ENCODE measurements at regions not wholly inside any gene's neighbourhood (a gene's known extent, or its start where the extent isn't known, plus 50 kb on each side); places are given as distances from the start of the nearest gene placed in this dataset.

DNA sequence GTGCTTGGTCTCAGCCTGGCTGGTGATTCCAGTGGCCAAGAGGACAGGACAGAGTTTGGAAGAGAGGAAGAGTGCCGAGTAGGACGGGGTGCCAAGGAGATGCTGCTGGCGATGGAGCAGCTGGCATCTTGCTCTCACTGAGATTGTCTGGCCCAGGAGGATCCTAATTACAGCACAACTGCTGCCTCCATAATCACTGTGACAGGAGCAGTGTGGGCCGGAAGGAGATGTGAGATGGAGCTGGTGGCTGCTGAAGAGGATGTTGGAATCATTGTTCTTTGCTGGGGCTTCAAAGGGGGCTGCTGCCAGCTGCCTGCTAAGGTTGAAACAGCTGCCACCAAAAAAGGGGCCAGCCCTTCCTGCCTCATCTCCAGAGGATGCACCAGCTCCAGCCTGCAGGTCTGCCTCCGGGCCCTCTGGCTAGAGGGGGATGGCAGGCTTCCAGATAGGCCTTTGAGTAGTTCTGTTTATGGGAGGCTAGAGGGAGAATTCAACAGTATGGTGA, 214.4 kb downstream of the RNF144B start:
- no peak for TF ChIP-seq EP300 (IDR thresholded peaks at IDR 0.05)
- TF ChIP-seq, protein P1, sequence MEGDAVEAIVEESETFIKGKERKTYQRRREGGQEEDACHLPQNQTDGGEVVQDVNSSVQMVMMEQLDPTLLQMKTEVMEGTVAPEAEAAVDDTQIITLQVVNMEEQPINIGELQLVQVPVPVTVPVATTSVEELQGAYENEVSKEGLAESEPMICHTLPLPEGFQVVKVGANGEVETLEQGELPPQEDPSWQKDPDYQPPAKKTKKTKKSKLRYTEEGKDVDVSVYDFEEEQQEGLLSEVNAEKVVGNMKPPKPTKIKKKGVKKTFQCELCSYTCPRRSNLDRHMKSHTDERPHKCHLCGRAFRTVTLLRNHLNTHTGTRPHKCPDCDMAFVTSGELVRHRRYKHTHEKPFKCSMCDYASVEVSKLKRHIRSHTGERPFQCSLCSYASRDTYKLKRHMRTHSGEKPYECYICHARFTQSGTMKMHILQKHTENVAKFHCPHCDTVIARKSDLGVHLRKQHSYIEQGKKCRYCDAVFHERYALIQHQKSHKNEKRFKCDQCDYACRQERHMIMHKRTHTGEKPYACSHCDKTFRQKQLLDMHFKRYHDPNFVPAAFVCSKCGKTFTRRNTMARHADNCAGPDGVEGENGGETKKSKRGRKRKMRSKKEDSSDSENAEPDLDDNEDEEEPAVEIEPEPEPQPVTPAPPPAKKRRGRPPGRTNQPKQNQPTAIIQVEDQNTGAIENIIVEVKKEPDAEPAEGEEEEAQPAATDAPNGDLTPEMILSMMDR (IDR thresholded peaks at IDR 0.05) = no peak
- TF ChIP-seq POLR2A (IDR thresholded peaks at IDR 0.05) = no peak
- TF ChIP-seq POLR2AphosphoS5 (IDR thresholded peaks at IDR 0.05) = no peak

Measured in upper lobe of left lung (tissue), 4 donors.